ENCODE measurements at regions not wholly inside any gene's neighbourhood (a gene's known extent, or its start where the extent isn't known, plus 50 kb on each side); places are given as distances from the start of the nearest gene placed in this dataset.

DNA sequence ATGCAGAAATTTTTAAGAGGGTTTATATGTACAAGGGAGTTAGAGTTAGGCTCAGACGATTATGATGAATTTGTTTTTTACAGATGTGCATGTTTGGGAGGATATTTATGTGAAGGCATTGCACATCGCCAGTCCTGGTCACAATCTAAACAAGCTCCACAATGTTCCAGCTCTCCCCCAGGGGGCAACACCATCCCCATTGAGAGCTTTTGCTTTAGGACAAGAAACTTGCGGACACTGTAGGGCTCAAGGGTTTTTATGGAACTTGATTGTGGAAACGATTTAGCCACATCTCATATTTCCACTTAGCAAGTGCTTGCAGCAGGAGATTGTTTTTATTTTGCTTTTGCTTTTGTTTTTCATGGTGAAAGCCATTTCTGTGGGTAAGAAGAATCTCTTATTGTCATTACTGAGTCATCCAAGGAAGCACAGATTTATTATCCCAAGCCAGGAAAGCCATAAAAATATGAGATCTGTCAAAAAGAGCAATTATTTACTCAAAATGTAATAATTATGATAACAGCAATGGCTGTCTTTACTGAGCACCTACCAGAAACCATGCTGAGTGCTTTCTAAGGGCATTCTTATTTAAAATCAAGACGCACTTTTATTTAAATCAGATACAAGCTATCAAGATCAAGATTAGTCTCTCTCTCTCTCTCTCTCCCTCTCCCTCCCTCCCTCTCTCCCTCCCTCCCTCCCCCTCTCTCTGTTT lies 276.7 kb upstream of the SRRM4 start:
- no peaks in the 10 kb centered on the region for H3K36me3 ChIP-seq (ENCODE audit: insufficient read depth, low read length)
- H3K27me3 ChIP-seq (ENCODE audit: insufficient read depth, low read length), result no peaks in the 10 kb centered on the region
- peaks cover 6% of the 10 kb centered on the region; the same call in 1 of the 2 replicates for H3K9me3 ChIP-seq (ENCODE audit: insufficient read depth, low read depth, low read length)
- 0 out of 2 replicates have a peak, but pooled peaks cover 2% of the 10 kb centered on the region for H3K4me1 ChIP-seq (ENCODE audit: insufficient read depth, low read length)
- no peak overlapping the region for H3K9ac ChIP-seq (ENCODE audit: low read depth, low read length)
- H3K27ac ChIP-seq (ENCODE audit: low read depth, low read length), result no peak overlapping the region
- WGBS, result 70% methylated on average over 4 of the region's 5 CpGs
- no peak overlapping the region for H3K4me3 ChIP-seq (ENCODE audit: low read length)

GRCh38 chr12:118706437-118706836 lies 274.9 kb upstream of the SRRM4 start:
- no peaks in the 10 kb centered on the region for H3K27me3 ChIP-seq (ENCODE audit: insufficient read depth, low read length)
- no peaks in the 10 kb centered on the region for H3K9me3 ChIP-seq (ENCODE audit: insufficient read depth, low read depth, low read length)
- no peak overlapping the region for H3K4me3 ChIP-seq (ENCODE audit: low read length)
- H3K9ac ChIP-seq (ENCODE audit: low read depth, low read length), result no peak overlapping the region
- H3K27ac ChIP-seq (ENCODE audit: low read depth, low read length), result no peak overlapping the region
- no peaks in the 10 kb centered on the region for H3K36me3 ChIP-seq (ENCODE audit: insufficient read depth, low read length)
- H3K4me1 ChIP-seq (ENCODE audit: insufficient read depth, low read length), result 0 out of 2 replicates have a peak, but pooled peaks cover 2% of the 10 kb centered on the region

DNA sequence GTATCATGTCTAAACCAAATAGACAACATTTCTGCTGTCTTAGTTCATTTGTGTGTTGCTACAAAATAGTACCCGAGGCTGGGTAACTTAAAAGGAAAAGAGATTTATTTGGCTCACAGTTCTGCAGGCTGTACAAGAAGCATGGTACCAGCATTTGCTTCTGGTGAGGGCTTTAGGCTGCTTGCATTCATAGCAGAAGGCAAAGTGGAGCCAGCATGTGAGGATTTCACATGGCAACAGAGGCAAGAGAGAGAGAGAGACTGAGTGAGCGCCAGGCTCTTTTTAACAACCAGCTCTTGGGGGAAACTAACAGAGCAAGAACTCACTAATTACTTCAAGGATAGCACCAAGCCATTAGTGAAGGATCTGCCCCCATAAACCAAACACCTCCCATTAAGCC lies 271.4 kb upstream of the SRRM4 start:
- Histone ChIP-seq H3K9me3 (ENCODE audit: insufficient read depth, low read depth, low read length) (no peaks in the 10 kb centered on the region), H3K27me3 (ENCODE audit: insufficient read depth, low read length) (no peaks in the 10 kb centered on the region), H3K9ac (ENCODE audit: low read depth, low read length) (no peak overlapping the region), H3K36me3 (ENCODE audit: insufficient read depth, low read length) (no peaks in the 10 kb centered on the region), H3K4me1 (ENCODE audit: insufficient read depth, low read length) (no peaks in the 10 kb centered on the region), H3K4me3 (ENCODE audit: low read length) (no peak overlapping the region), H3K27ac (ENCODE audit: low read depth, low read length) (no peak overlapping the region)
- 86% methylated on average over 2 of the region's 2 CpGs for WGBS

- Histone ChIP-seq H3K4me1 (ENCODE audit: insufficient read depth, low read length) (no peaks in the 10 kb centered on the region), H3K4me3 (ENCODE audit: low read length) (no peak overlapping the region), H3K36me3 (ENCODE audit: insufficient read depth, low read length) (no peaks in the 10 kb centered on the region), H3K27ac (ENCODE audit: low read depth, low read length) (no peak overlapping the region), H3K9me3 (ENCODE audit: insufficient read depth, low read depth, low read length) (no peaks in the 10 kb centered on the region), H3K27me3 (ENCODE audit: insufficient read depth, low read length) (no peaks in the 10 kb centered on the region), H3K9ac (ENCODE audit: low read depth, low read length) (no peak overlapping the region)
- 89% methylated on average over 1 of the region's 1 CpG for WGBS
Measured at GRCh38 chr12:118711185-118711584, 270.2 kb upstream of the SRRM4 start.

GRCh38 chr12:118714051-118714460 lies 267.3 kb upstream of the SRRM4 start:
- Histone ChIP-seq H3K9ac (ENCODE audit: low read depth, low read length) (no peak overlapping the region), H3K4me1 (ENCODE audit: insufficient read depth, low read length) (no peaks in the 10 kb centered on the region), H3K4me3 (ENCODE audit: low read length) (no peak overlapping the region), H3K9me3 (ENCODE audit: insufficient read depth, low read depth, low read length) (no peaks in the 10 kb centered on the region), H3K27me3 (ENCODE audit: insufficient read depth, low read length) (no peaks in the 10 kb centered on the region), H3K36me3 (ENCODE audit: insufficient read depth, low read length) (no peaks in the 10 kb centered on the region), H3K27ac (ENCODE audit: low read depth, low read length) (no peak overlapping the region)
- WGBS, result 13% methylated on average over 5 of the region's 5 CpGs

GRCh38 chr12:118714500-118714899 lies 266.8 kb upstream of the SRRM4 start:
- Histone ChIP-seq H3K9ac (ENCODE audit: low read depth, low read length) (no peak overlapping the region), H3K27me3 (ENCODE audit: insufficient read depth, low read length) (no peaks in the 10 kb centered on the region), H3K36me3 (ENCODE audit: insufficient read depth, low read length) (no peaks in the 10 kb centered on the region), H3K9me3 (ENCODE audit: insufficient read depth, low read depth, low read length) (no peaks in the 10 kb centered on the region), H3K4me3 (ENCODE audit: low read length) (no peak overlapping the region), H3K27ac (ENCODE audit: low read depth, low read length) (no peak overlapping the region), H3K4me1 (ENCODE audit: insufficient read depth, low read length) (no peaks in the 10 kb centered on the region)
- 64% methylated on average over 4 of the region's 4 CpGs for WGBS

- no peak overlapping the region for H3K4me3 ChIP-seq (ENCODE audit: low read length)
- no peaks in the 10 kb centered on the region for H3K36me3 ChIP-seq (ENCODE audit: insufficient read depth, low read length)
- no peak overlapping the region for H3K9ac ChIP-seq (ENCODE audit: low read depth, low read length)
- H3K27me3 ChIP-seq (ENCODE audit: insufficient read depth, low read length), result no peaks in the 10 kb centered on the region
- no peaks in the 10 kb centered on the region for H3K9me3 ChIP-seq (ENCODE audit: insufficient read depth, low read depth, low read length)
- H3K27ac ChIP-seq (ENCODE audit: low read depth, low read length), result no peak overlapping the region
- H3K4me1 ChIP-seq (ENCODE audit: insufficient read depth, low read length), result no peaks in the 10 kb centered on the region
- 85% methylated on average over 2 of the region's 2 CpGs for WGBS
Measured at GRCh38 chr12:118715647-118716046, 265.7 kb upstream of the SRRM4 start.

- 90% methylated on average over 9 of the region's 11 CpGs for WGBS
- Histone ChIP-seq H3K4me3 (ENCODE audit: low read length) (no peak overlapping the region), H3K4me1 (ENCODE audit: insufficient read depth, low read length) (no peaks in the 10 kb centered on the region), H3K9me3 (ENCODE audit: insufficient read depth, low read depth, low read length) (0 out of 2 replicates have a peak, but pooled peaks cover 8% of the 10 kb centered on the region), H3K36me3 (ENCODE audit: insufficient read depth, low read length) (no peaks in the 10 kb centered on the region), H3K9ac (ENCODE audit: low read depth, low read length) (no peak overlapping the region), H3K27ac (ENCODE audit: low read depth, low read length) (no peak overlapping the region), H3K27me3 (ENCODE audit: insufficient read depth, low read length) (no peaks in the 10 kb centered on the region)
Measured at GRCh38 chr12:118727196-118727978, 254.0 kb upstream of the SRRM4 start.

GRCh38 chr12:118727979-118728366 lies 253.4 kb upstream of the SRRM4 start:
- Histone ChIP-seq H3K9ac (ENCODE audit: low read depth, low read length) (no peak overlapping the region), H3K4me3 (ENCODE audit: low read length) (no peak overlapping the region), H3K36me3 (ENCODE audit: insufficient read depth, low read length) (no peaks in the 10 kb centered on the region), H3K27me3 (ENCODE audit: insufficient read depth, low read length) (no peaks in the 10 kb centered on the region), H3K4me1 (ENCODE audit: insufficient read depth, low read length) (no peaks in the 10 kb centered on the region), H3K9me3 (ENCODE audit: insufficient read depth, low read depth, low read length) (0 out of 2 replicates have a peak, but pooled peaks cover 8% of the 10 kb centered on the region), H3K27ac (ENCODE audit: low read depth, low read length) (no peak overlapping the region)
- 91% methylated on average over 3 of the region's 3 CpGs for WGBS

GRCh38 chr12:118734266-118734665 lies 247.1 kb upstream of the SRRM4 start:
- Histone ChIP-seq H3K9ac (ENCODE audit: low read depth, low read length) (no peak overlapping the region), H3K27me3 (ENCODE audit: insufficient read depth, low read length) (no peaks in the 10 kb centered on the region), H3K4me1 (ENCODE audit: insufficient read depth, low read length) (no peaks in the 10 kb centered on the region), H3K4me3 (ENCODE audit: low read length) (no peak overlapping the region), H3K36me3 (ENCODE audit: insufficient read depth, low read length) (no peaks in the 10 kb centered on the region), H3K27ac (ENCODE audit: low read depth, low read length) (no peak overlapping the region), H3K9me3 (ENCODE audit: insufficient read depth, low read depth, low read length) (0 out of 2 replicates have a peak, but pooled peaks cover 8% of the 10 kb centered on the region)
- 89% methylated on average over 7 of the region's 7 CpGs for WGBS

- H3K9me3 ChIP-seq (ENCODE audit: insufficient read depth, low read depth, low read length), result no peaks in the 10 kb centered on the region
- H3K4me3 ChIP-seq (ENCODE audit: low read length), result no peak overlapping the region
- no peaks in the 10 kb centered on the region for H3K36me3 ChIP-seq (ENCODE audit: insufficient read depth, low read length)
- no peak overlapping the region for H3K27ac ChIP-seq (ENCODE audit: low read depth, low read length)
- H3K9ac ChIP-seq (ENCODE audit: low read depth, low read length), result no peak overlapping the region
- WGBS, result 90% methylated on average over 4 of the region's 4 CpGs
- H3K27me3 ChIP-seq (ENCODE audit: insufficient read depth, low read length), result no peaks in the 10 kb centered on the region
- H3K4me1 ChIP-seq (ENCODE audit: insufficient read depth, low read length), result peaks cover 5% of the 10 kb centered on the region; the same call in 1 of the 2 replicates
Measured at GRCh38 chr12:118737985-118738540, 243.3 kb upstream of the SRRM4 start.
